PC-3 (cell line): ENCODE measurements at regions not wholly inside any gene's neighbourhood (a gene's known extent, or its start where the extent isn't known, plus 50 kb on each side); places are given as distances from the start of the nearest gene placed in this dataset.

Source experiments
- ATAC-seq: fragments of 200-7000 bp; cut with Tn5 transposase; 2 replicates; pipeline ENCODE4 v1.9.1; 2020; ENCODE audit warnings: mild to moderate bottlenecking, moderate library complexity
- BruUV-seq: library from RNA; stranded (reverse); fragments of 400-500 nt; replicated peaks from 2 replicates; lab custom pipeline; 2021; lab: Mats Ljungman, UMichigan
- CTCF ChIA-PET: fragments of 300-600 bp; sonication (Branson Sonifier 250); formaldehyde crosslinking; loops from one replicate; lab custom pipeline; 2022; ENCODE audit warnings: antibody characterized with exemption; lab: Charles Lee
- POLR2A ChIA-PET: fragments of 300-600 bp; sonication (Branson Sonifier 250); formaldehyde crosslinking; loops from one replicate; lab custom pipeline; 2022; ENCODE audit warnings: antibody characterized with exemption; ENCODE audit not compliant: unreplicated experiment; lab: Charles Lee
- DNase-seq: peaks from one replicate; pipeline ENCODE4 v3.0.0-alpha.2; 2015
- H2AFZ ChIP-seq: fragments of 300-600 bp; sonication (generic); 2 replicates; pipeline ENCODE4 v1.6.0; 2016; ENCODE audit warnings: antibody characterized with exemption, low read length
- H3F3A ChIP-seq: fragments of 300-600 bp; sonication (generic); one replicate; pipeline ENCODE4 v1.6.0; 2017; ENCODE audit warnings: antibody characterized with exemption, low read length, control low read depth, mild to moderate bottlenecking; ENCODE audit not compliant: unreplicated experiment
- H3K27ac ChIP-seq: fragments of 300-600 bp; sonication (generic); 2 replicates; pipeline ENCODE4 v1.5.1; 2016; ENCODE audit warnings: mild to moderate bottlenecking, low read length
- H3K27me3 ChIP-seq: fragments of 300-600 bp; sonication (generic); 2 replicates; pipeline ENCODE4 v1.6.1; 2016; ENCODE audit warnings: low read length, mixed read lengths
- H3K36me3 ChIP-seq: fragments of 300-600 bp; sonication (generic); 2 replicates; pipeline ENCODE4 v1.6.1; 2016; ENCODE audit warnings: low read depth, mixed run types, low read length, mixed read lengths
- H3K4me1 ChIP-seq: fragments of 300-600 bp; sonication (generic); 2 replicates; pipeline ENCODE4 v1.5.1; 2016; ENCODE audit warnings: low read length; ENCODE audit not compliant: insufficient read depth
- H3K4me2 ChIP-seq: fragments of 300-600 bp; sonication (generic); 2 replicates; pipeline ENCODE4 v1.6.0; 2016; ENCODE audit warnings: low read length
- H3K4me3 ChIP-seq: fragments of 300-600 bp; sonication (generic); 2 replicates; pipeline ENCODE4 v1.5.1; 2016; ENCODE audit warnings: mild to moderate bottlenecking, low read length, mixed read lengths
- H3K79me2 ChIP-seq: fragments of 300-600 bp; sonication (generic); 2 replicates; pipeline ENCODE4 v1.6.1; 2017; ENCODE audit warnings: low read length, mixed read lengths
- H3K9ac ChIP-seq: fragments of 300-600 bp; sonication (generic); 2 replicates; pipeline ENCODE4 v1.6.0; 2016; ENCODE audit warnings: mild to moderate bottlenecking, low read length
- H3K9me2 ChIP-seq: fragments of 300-600 bp; sonication (generic); replicated peaks from 2 replicates; pipeline ENCODE4 v1.6.1; 2016; ENCODE audit warnings: mixed run types, low read length, mixed read lengths
- H3K9me3 ChIP-seq: fragments of 300-600 bp; sonication (generic); 2 replicates; pipeline ENCODE4 v1.6.1; 2016; ENCODE audit warnings: low read length, mixed read lengths
- H4K20me1 ChIP-seq: fragments of 300-600 bp; sonication (generic); 2 replicates; pipeline ENCODE4 v1.6.1; 2016; ENCODE audit warnings: low read length, mixed read lengths
- EZH2 ChIP-seq: fragments of 300-600 bp; sonication (generic); IDR thresholded peaks from one replicate; pipeline ENCODE4 v1.6.1; 2017; ENCODE audit warnings: antibody characterized with exemption, mild to moderate bottlenecking, low read length; ENCODE audit not compliant: unreplicated experiment
- EZH2phosphoT487 ChIP-seq: fragments of 300-600 bp; sonication (generic); IDR thresholded peaks from 2 replicates; pipeline ENCODE4 v1.6.1; 2018; ENCODE audit warnings: mild to moderate bottlenecking, antibody characterized with exemption, low read length, borderline replicate concordance
- intact Hi-C: fragments of 100-400 bp; cut with micrococcal nuclease; formaldehyde crosslinking; loops from 2 replicates; pipeline ENCODE4 v1.9.0; 2023
- TF ChIP-seq, protein P1 (sequence below): fragments of 300-600 bp; sonication (generic); conservative IDR thresholded peaks from 2 replicates; pipeline ENCODE4 v1.5.1; 2017; ENCODE audit warnings: antibody characterized with exemption, low read depth, mild to moderate bottlenecking, low read length

DNA sequence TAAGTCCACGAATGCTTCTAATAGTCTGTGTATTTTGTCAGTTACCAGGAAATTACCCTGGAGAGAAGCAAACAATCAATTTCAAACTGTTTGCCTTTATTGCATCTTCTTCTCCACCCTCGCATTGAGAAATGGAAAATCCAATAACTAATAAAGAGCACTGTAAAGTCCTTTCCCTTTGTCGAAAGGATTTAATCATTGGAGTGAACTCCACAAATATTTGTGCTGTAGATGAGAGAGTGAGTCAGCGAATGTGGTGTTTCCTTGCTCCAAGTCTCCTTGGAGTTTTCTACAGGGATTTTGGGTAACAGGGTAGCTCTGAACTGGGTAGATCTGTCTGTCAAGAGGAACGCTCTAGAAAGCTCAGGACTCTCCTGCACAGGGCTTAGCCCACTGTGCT lies 240.2 kb downstream of the KCNS3 start:
- H3K4me3 ChIP-seq: no peak overlapping the region
- no peaks in the 10 kb centered on the region for H3K9me2 ChIP-seq
- TF ChIP-seq, protein P1, sequence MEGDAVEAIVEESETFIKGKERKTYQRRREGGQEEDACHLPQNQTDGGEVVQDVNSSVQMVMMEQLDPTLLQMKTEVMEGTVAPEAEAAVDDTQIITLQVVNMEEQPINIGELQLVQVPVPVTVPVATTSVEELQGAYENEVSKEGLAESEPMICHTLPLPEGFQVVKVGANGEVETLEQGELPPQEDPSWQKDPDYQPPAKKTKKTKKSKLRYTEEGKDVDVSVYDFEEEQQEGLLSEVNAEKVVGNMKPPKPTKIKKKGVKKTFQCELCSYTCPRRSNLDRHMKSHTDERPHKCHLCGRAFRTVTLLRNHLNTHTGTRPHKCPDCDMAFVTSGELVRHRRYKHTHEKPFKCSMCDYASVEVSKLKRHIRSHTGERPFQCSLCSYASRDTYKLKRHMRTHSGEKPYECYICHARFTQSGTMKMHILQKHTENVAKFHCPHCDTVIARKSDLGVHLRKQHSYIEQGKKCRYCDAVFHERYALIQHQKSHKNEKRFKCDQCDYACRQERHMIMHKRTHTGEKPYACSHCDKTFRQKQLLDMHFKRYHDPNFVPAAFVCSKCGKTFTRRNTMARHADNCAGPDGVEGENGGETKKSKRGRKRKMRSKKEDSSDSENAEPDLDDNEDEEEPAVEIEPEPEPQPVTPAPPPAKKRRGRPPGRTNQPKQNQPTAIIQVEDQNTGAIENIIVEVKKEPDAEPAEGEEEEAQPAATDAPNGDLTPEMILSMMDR: no peak
- TF ChIP-seq EZH2phosphoT487 (no peak), EZH2 (no peak)
- DNase-seq (peak; percentile 38), ATAC-seq (no peak)
- H3K4me1 ChIP-seq: no peaks in the 10 kb centered on the region
- intact Hi-C loops: no loop called here
- H3K27me3 ChIP-seq: no peaks in the 10 kb centered on the region
- no peaks in the 10 kb centered on the region for H3F3A ChIP-seq
- H3K4me2 ChIP-seq: no peak overlapping the region
- POLR2A ChIA-PET: no interaction called here
- H3K36me3 ChIP-seq: no peaks in the 10 kb centered on the region
- no TSS peak for BruUV-seq
- no peaks in the 10 kb centered on the region for H3K79me2 ChIP-seq
- no peak overlapping the region for H3K9ac ChIP-seq
- CTCF ChIA-PET: no interaction called here
- no peak overlapping the region for H3K27ac ChIP-seq
- H3K9me3 ChIP-seq: no peaks in the 10 kb centered on the region
- no peaks in the 10 kb centered on the region for H4K20me1 ChIP-seq
- H2AFZ ChIP-seq: 0 out of 2 replicates have a peak overlapping the region, but pooled peaks have one; percentile 33

DNA sequence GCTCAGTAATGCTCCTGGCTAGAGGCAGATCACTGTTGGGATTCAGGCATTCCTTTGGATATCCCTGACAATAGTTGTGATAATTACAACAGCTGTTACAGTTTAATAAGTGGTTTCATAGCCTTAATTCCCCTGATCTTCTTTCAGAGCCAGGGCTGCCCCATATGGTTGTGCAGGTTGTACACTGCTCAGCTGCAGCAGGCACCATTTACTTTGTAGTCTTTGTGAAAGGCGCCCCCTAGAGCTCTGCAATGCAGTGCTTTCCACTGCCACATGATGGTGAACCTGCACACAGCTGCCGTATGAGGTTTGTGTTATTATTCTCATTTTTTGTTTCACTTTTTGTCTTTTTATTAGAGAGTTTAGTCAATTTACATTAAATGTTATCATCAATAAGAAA lies 239.1 kb downstream of the KCNS3 start:
- Histone ChIP-seq H3K79me2 (no peaks in the 10 kb centered on the region), H3K4me2 (no peak overlapping the region), H4K20me1 (no peaks in the 10 kb centered on the region), H3F3A (no peaks in the 10 kb centered on the region), H3K9ac (no peak overlapping the region), H3K4me3 (no peak overlapping the region), H3K27me3 (no peaks in the 10 kb centered on the region), H3K36me3 (no peaks in the 10 kb centered on the region), H3K4me1 (no peaks in the 10 kb centered on the region), H3K9me3 (no peaks in the 10 kb centered on the region), H3K9me2 (no peaks in the 10 kb centered on the region), H2AFZ (no peak overlapping the region), H3K27ac (no peak overlapping the region)
- no TSS peak for BruUV-seq
- ATAC-seq (no peak), DNase-seq (peak; percentile 56)
- TF ChIP-seq EZH2phosphoT487: no peak
- TF ChIP-seq, protein P1: peak; percentile 75
- intact Hi-C loops: no loop called here
- POLR2A ChIA-PET: no interaction called here
- CTCF ChIA-PET: no interaction called here

DNA sequence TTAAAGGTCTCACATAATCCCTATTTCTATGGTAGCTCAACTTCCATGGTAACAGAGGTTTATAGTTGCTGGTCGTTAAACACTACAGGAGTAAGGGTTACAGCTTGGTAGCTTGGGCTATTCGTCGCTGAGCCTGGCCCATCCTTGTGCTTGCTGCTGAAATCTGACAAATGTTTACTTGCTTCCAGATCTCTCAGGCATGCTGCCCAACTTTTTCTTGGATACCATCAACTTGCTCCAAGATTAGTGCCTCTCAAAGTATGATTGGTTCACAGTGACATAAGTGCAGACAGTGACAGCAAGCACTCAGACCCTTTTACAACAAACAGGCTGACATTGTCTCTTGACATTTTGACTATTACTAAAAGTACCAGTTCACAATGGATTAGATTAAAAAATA lies 231.8 kb downstream of the KCNS3 start:
- CTCF ChIA-PET: no interaction called here
- BruUV-seq: no TSS peak

More for the DNA sequence above, 231.8 kb downstream of the KCNS3 start:
- Histone ChIP-seq H3F3A (no peaks in the 10 kb centered on the region), H3K27ac (no peak overlapping the region), H3K9ac (no peak overlapping the region), H3K9me2 (no peaks in the 10 kb centered on the region), H3K79me2 (no peaks in the 10 kb centered on the region), H2AFZ (no peak overlapping the region), H3K27me3 (no peaks in the 10 kb centered on the region), H3K4me2 (no peak overlapping the region), H3K36me3 (no peaks in the 10 kb centered on the region), H3K9me3 (no peaks in the 10 kb centered on the region), H4K20me1 (no peaks in the 10 kb centered on the region), H3K4me1 (no peaks in the 10 kb centered on the region), H3K4me3 (no peak overlapping the region)
- intact Hi-C loops: no loop called here
- ATAC-seq (no peak), DNase-seq (no peak)
- POLR2A ChIA-PET: no interaction called here
- TF ChIP-seq, protein P1: no peak
- TF ChIP-seq EZH2 (no peak), EZH2phosphoT487 (no peak)
